Panc1 (cell line): ENCODE measurements at regions not wholly inside any gene's neighbourhood (a gene's known extent, or its start where the extent isn't known, plus 50 kb on each side); places are given as distances from the start of the nearest gene placed in this dataset.

Experiments
- CTCF ChIP-seq: fragments of 450-650 bp; IDR thresholded peaks from 2 replicates; pipeline ENCODE4 v1.5.1; 2017; ENCODE audit warnings: mild to moderate bottlenecking
- POLR2AphosphoS5 ChIP-seq: IDR thresholded peaks from 2 replicates; pipeline ENCODE4 v1.6.1; 2012; ENCODE audit warnings: mild to moderate bottlenecking, low read depth, low read length, moderate library complexity
- SIN3A ChIP-seq: IDR thresholded peaks from 2 replicates; pipeline ENCODE4 v1.6.1; 2012; ENCODE audit warnings: low read depth, mild to moderate bottlenecking, low read length, moderate library complexity, borderline replicate concordance; ENCODE audit not compliant: insufficient read depth
- TCF7L2 ChIP-seq: IDR thresholded peaks from 2 replicates; pipeline ENCODE4 v1.6.1; 2011; ENCODE audit warnings: mild to moderate bottlenecking, low read depth, low read length, inconsistent platforms
- TF ChIP-seq, protein P1 (sequence below), 2 experiments: IDR thresholded peaks; 2 replicates each; pipeline ENCODE4 v1.6.1; 2011 to 2012; ENCODE audit warnings: low read depth in 2 of 2, control low read depth in 1 of 2, low read length in 1 of 2, mild to moderate bottlenecking in 1 of 2, moderate library complexity in 1 of 2; ENCODE audit not compliant: insufficient read depth in 1 of 2

- TF ChIP-seq CTCF: no peak
- no peak for TF ChIP-seq POLR2AphosphoS5
- TF ChIP-seq, protein P1, sequence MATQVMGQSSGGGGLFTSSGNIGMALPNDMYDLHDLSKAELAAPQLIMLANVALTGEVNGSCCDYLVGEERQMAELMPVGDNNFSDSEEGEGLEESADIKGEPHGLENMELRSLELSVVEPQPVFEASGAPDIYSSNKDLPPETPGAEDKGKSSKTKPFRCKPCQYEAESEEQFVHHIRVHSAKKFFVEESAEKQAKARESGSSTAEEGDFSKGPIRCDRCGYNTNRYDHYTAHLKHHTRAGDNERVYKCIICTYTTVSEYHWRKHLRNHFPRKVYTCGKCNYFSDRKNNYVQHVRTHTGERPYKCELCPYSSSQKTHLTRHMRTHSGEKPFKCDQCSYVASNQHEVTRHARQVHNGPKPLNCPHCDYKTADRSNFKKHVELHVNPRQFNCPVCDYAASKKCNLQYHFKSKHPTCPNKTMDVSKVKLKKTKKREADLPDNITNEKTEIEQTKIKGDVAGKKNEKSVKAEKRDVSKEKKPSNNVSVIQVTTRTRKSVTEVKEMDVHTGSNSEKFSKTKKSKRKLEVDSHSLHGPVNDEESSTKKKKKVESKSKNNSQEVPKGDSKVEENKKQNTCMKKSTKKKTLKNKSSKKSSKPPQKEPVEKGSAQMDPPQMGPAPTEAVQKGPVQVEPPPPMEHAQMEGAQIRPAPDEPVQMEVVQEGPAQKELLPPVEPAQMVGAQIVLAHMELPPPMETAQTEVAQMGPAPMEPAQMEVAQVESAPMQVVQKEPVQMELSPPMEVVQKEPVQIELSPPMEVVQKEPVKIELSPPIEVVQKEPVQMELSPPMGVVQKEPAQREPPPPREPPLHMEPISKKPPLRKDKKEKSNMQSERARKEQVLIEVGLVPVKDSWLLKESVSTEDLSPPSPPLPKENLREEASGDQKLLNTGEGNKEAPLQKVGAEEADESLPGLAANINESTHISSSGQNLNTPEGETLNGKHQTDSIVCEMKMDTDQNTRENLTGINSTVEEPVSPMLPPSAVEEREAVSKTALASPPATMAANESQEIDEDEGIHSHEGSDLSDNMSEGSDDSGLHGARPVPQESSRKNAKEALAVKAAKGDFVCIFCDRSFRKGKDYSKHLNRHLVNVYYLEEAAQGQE (IDR thresholded peaks at IDR 0.05; ENCODE audit: insufficient read depth in 1 of 2, low read depth in 2 of 2, low read length in 1 of 2): no peak
- no peak for TF ChIP-seq SIN3A
- no peak for TF ChIP-seq TCF7L2
These were observed 120.2 kb downstream of the INHBB start for GRCh38 chr2:120465989-120466703.
